ENCODE measurements at regions not wholly inside any gene's neighbourhood (a gene's known extent, or its start where the extent isn't known, plus 50 kb on each side); places are given as distances from the start of the nearest gene placed in this dataset.

DNA sequence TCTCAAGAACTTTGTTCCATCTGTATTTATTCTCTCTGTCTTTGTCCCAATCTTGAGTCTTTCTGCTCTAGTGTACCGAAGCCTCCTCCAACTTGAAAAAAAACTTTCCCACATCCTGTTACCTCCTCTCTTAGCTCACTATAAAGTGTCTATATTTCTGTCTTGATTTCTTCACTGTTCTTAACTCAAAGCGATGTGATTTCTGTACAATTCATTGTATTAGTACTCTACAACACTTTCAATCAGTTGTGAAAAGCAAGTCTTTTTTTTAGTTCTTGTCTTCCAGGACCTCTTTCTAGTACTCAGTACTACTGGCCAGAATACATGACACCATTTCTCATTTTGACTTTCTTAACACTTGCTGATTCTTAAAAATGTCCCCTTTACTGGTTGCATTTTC, 353.5 kb upstream of the SATB1 start:
- DNase-seq: no peak
- H3K4me3 ChIP-seq: no peak overlapping the region
- TF ChIP-seq POLR2A (IDR thresholded peaks at IDR 0.05): no peak
- TF ChIP-seq CTCF (IDR thresholded peaks at IDR 0.05): no peak
- TF ChIP-seq EP300 (IDR thresholded peaks at IDR 0.05): no peak
- H3K4me1 ChIP-seq (ENCODE audit: insufficient read depth): peaks cover 2% of the 10 kb centered on the region
- WGBS, 3 donors: 49 to 90% (median 72%) methylated on average over 2 of the region's 2 CpGs
- intact Hi-C loops (cut with DNase I): no loop called here
- no peak overlapping the region for H3K27ac ChIP-seq
- no peaks in the 10 kb centered on the region for H3K9me3 ChIP-seq
- H3K27me3 ChIP-seq: no peaks in the 10 kb centered on the region
- no peaks in the 10 kb centered on the region for H3K36me3 ChIP-seq

GRCh38 chr3:18778094-18778493, 353.0 kb upstream of the SATB1 start:
- intact Hi-C loops (cut with DNase I): no loop called here
- TF ChIP-seq POLR2A (IDR thresholded peaks at IDR 0.05) (no peak), CTCF (IDR thresholded peaks at IDR 0.05) (no peak)
- H3K4me1 ChIP-seq (ENCODE audit: insufficient read depth): peaks cover 2% of the 10 kb centered on the region

GRCh38 chr3:18775501-18775900, 350.4 kb upstream of the SATB1 start:
- DNase-seq: no peak
- Histone ChIP-seq H3K27ac (no peak overlapping the region), H3K4me3 (no peak overlapping the region), H3K4me1 (ENCODE audit: insufficient read depth) (no peaks in the 10 kb centered on the region), H3K36me3 (no peaks in the 10 kb centered on the region), H3K27me3 (no peaks in the 10 kb centered on the region), H3K9me3 (no peaks in the 10 kb centered on the region)
- intact Hi-C loops (cut with DNase I): no loop called here
- TF ChIP-seq CTCF (IDR thresholded peaks at IDR 0.05) (no peak), EP300 (IDR thresholded peaks at IDR 0.05) (no peak), POLR2A (IDR thresholded peaks at IDR 0.05) (no peak)
- 85 to 94% (median 91%) methylated on average over 2 of the region's 2 CpGs for WGBS, 3 donors

More at GRCh38 chr3:18778094-18778493, 353.0 kb upstream of the SATB1 start:
- no peaks in the 10 kb centered on the region for H3K27me3 ChIP-seq
- H3K4me3 ChIP-seq: no peak overlapping the region
- no peaks in the 10 kb centered on the region for H3K9me3 ChIP-seq
- no peak overlapping the region for H3K27ac ChIP-seq
- no peaks in the 10 kb centered on the region for H3K36me3 ChIP-seq
- no peak for DNase-seq

GRCh38 chr3:18774319-18775088, 349.4 kb upstream of the SATB1 start:
- 56 to 64% (median 61%) methylated on average over 2 of the region's 2 CpGs for WGBS, 3 donors
- no peak for TF ChIP-seq POLR2A (IDR thresholded peaks at IDR 0.05)
- no peak for TF ChIP-seq CTCF (IDR thresholded peaks at IDR 0.05)
- TF ChIP-seq EP300 (IDR thresholded peaks at IDR 0.05): no peak
- intact Hi-C loops (cut with DNase I): no loop called here

More at GRCh38 chr3:18774319-18775088, 349.4 kb upstream of the SATB1 start:
- no peaks in the 10 kb centered on the region for H3K4me1 ChIP-seq (ENCODE audit: insufficient read depth)
- H3K9me3 ChIP-seq: no peaks in the 10 kb centered on the region
- no peaks in the 10 kb centered on the region for H3K27me3 ChIP-seq
- H3K4me3 ChIP-seq: no peak overlapping the region
- no peak for DNase-seq
- H3K36me3 ChIP-seq: no peaks in the 10 kb centered on the region
- H3K27ac ChIP-seq: no peak overlapping the region

All from ovary (tissue), 7 donors.